GM23338 (cell line): ENCODE measurements at regions not wholly inside any gene's neighbourhood (a gene's known extent, or its start where the extent isn't known, plus 50 kb on each side); places are given as distances from the start of the nearest gene placed in this dataset.

Experiments used
- ATAC-seq: fragments of 200-7000 bp; cut with Tn5 transposase; 3 replicates; pipeline ENCODE4 v1.9.1; 2020
- DNase-seq: peaks from one replicate; pipeline ENCODE4 v3.0.0-alpha.2; 2015; ENCODE audit warnings: low spot score
- H2AFZ ChIP-seq: fragments of 200-600 bp; sonication (generic); 2 replicates; pipeline ENCODE4 v1.8.0; 2016; ENCODE audit warnings: antibody characterized with exemption, mild to moderate bottlenecking, moderate library complexity
- H3F3A ChIP-seq: fragments of 200-600 bp; sonication (generic); replicated peaks from 2 replicates; pipeline ENCODE4 v1.8.0; 2017; ENCODE audit warnings: antibody characterized with exemption, mixed run types, low read depth
- H3K27ac ChIP-seq: fragments of 200-600 bp; sonication (generic); 2 replicates; pipeline ENCODE4 v1.6.1; 2016; ENCODE audit warnings: low read depth
- H3K27me3 ChIP-seq: fragments of 200-600 bp; sonication (generic); 2 replicates; pipeline ENCODE4 v1.8.0; 2016; ENCODE audit warnings: mild to moderate bottlenecking, mixed run types, moderate library complexity; ENCODE audit not compliant: insufficient read depth
- H3K36me3 ChIP-seq: fragments of 200-600 bp; sonication (generic); 2 replicates; pipeline ENCODE4 v1.8.0; 2016; ENCODE audit warnings: mild to moderate bottlenecking; ENCODE audit not compliant: insufficient read depth
- H3K4me1 ChIP-seq: fragments of 200-600 bp; sonication (generic); 2 replicates; pipeline ENCODE4 v1.8.0; 2016; ENCODE audit warnings: mild to moderate bottlenecking, moderate library complexity; ENCODE audit not compliant: insufficient read depth
- H3K4me2 ChIP-seq: fragments of 200-600 bp; sonication (generic); 2 replicates; pipeline ENCODE4 v1.7.1; 2017; ENCODE audit warnings: mixed run types
- H3K4me3 ChIP-seq: fragments of 200-600 bp; sonication (generic); 2 replicates; pipeline ENCODE4 v1.6.1; 2016; ENCODE audit warnings: mixed run types
- H3K79me2 ChIP-seq: fragments of 200-600 bp; sonication (generic); replicated peaks from 2 replicates; pipeline ENCODE4 v1.8.0; 2017; ENCODE audit warnings: mild to moderate bottlenecking; ENCODE audit not compliant: insufficient read depth
- H3K9me2 ChIP-seq: fragments of 200-600 bp; sonication (generic); 2 replicates; pipeline ENCODE4 v1.8.0; 2017; ENCODE audit not compliant: insufficient read depth
- H4K20me1 ChIP-seq: fragments of 200-600 bp; sonication (generic); replicated peaks from 2 replicates; pipeline ENCODE4 v1.8.0; 2017; ENCODE audit warnings: mild to moderate bottlenecking; ENCODE audit not compliant: insufficient read depth
- H3K27ac Mint-ChIP-seq: 2 replicates; pipeline ENCODE4 v1.8.0; 2020; ENCODE audit warnings: inconsistent platforms, mild to moderate bottlenecking, moderate library complexity, mixed read lengths
- H3K27me3 Mint-ChIP-seq: 3 replicates; pipeline ENCODE4 v1.8.0; 2022; ENCODE audit warnings: low read depth, mild to moderate bottlenecking, moderate library complexity, mixed read lengths, inconsistent platforms; ENCODE audit not compliant: insufficient read depth, poor library complexity
- H3K36me3 Mint-ChIP-seq: 3 replicates; pipeline ENCODE4 v1.8.0; 2021; ENCODE audit warnings: low read depth, mild to moderate bottlenecking, inconsistent platforms, moderate library complexity, mixed read lengths
- H3K4me1 Mint-ChIP-seq: 3 replicates; pipeline ENCODE4 v1.8.0; 2020; ENCODE audit warnings: mild to moderate bottlenecking, inconsistent platforms, mixed read lengths
- H3K4me3 Mint-ChIP-seq: 3 replicates; pipeline ENCODE4 v1.8.0; 2021; ENCODE audit warnings: moderate library complexity, mild to moderate bottlenecking, inconsistent platforms, mixed read lengths
- H3K9me3 Mint-ChIP-seq: 3 replicates; pipeline ENCODE4 v1.8.0; 2020; ENCODE audit warnings: moderate library complexity, mild to moderate bottlenecking, inconsistent platforms, mixed read lengths
- CREB1 ChIP-seq: fragments of 250-450 bp; sonication (Bioruptor Pico); IDR thresholded peaks from 2 replicates; pipeline ENCODE4 v1.5.0; 2020; ENCODE audit warnings: low read depth, mild to moderate bottlenecking, moderate library complexity
- CTCF ChIP-seq, 2 experiments: fragments of 200-600 bp in 1 of 2; sonication (generic) in 1 of 2; conservative IDR thresholded peaks; 2 replicates each; pipeline versions ENCODE4 v1.5.1 to v1.6.1; 2016 to 2017; ENCODE audit warnings: antibody characterized with exemption in 2 of 2, low read depth in 2 of 2, mild to moderate bottlenecking in 2 of 2, moderate library complexity in 1 of 2
- ETS1 ChIP-seq: IDR thresholded peaks from 2 replicates; pipeline ENCODE4 v1.6.1; 2016; ENCODE audit warnings: antibody characterized with exemption
- EZH2 ChIP-seq: fragments of 200-600 bp; sonication (generic); IDR thresholded peaks from one replicate; pipeline ENCODE4 v1.8.0; 2017; ENCODE audit warnings: antibody characterized with exemption, mild to moderate bottlenecking, low read depth; ENCODE audit not compliant: unreplicated experiment
- EZH2phosphoT487 ChIP-seq: fragments of 200-600 bp; sonication (generic); IDR thresholded peaks from one replicate; pipeline ENCODE4 v1.8.1; 2018; ENCODE audit warnings: antibody characterized with exemption; ENCODE audit not compliant: unreplicated experiment
- JUNB ChIP-seq: IDR thresholded peaks from one replicate; pipeline ENCODE4 v1.6.1; 2016; ENCODE audit warnings: antibody characterized with exemption; ENCODE audit not compliant: unreplicated experiment
- NANOG ChIP-seq: IDR thresholded peaks from 2 replicates; pipeline ENCODE4 v1.6.1; 2016; ENCODE audit warnings: antibody characterized with exemption, borderline replicate concordance
- POLR2AphosphoS5 ChIP-seq: IDR thresholded peaks from 2 replicates; pipeline ENCODE4 v1.6.1; 2016; ENCODE audit warnings: antibody characterized with exemption, low read depth
- REST ChIP-seq: IDR thresholded peaks from one replicate; pipeline ENCODE4 v1.6.1; 2018; ENCODE audit warnings: antibody characterized with exemption; ENCODE audit not compliant: unreplicated experiment
- STAT1 ChIP-seq: IDR thresholded peaks from one replicate; pipeline ENCODE4 v1.6.1; 2016; ENCODE audit warnings: antibody characterized with exemption; ENCODE audit not compliant: unreplicated experiment
- ZNF114 ChIP-seq: fragments of 250-450 bp; sonication (Bioruptor Pico); IDR thresholded peaks from 2 replicates; pipeline ENCODE4 v1.5.0; 2020; ENCODE audit warnings: mild to moderate bottlenecking, moderate library complexity
- ZNF331 ChIP-seq: fragments of 250-450 bp; sonication (Bioruptor Pico); IDR thresholded peaks from 2 replicates; pipeline ENCODE4 v1.5.0; 2020; ENCODE audit warnings: low read depth, mild to moderate bottlenecking, moderate library complexity
- ZNF462 ChIP-seq: fragments of 250-450 bp; sonication (Bioruptor Pico); IDR thresholded peaks from 2 replicates; pipeline ENCODE4 v1.5.0; 2020; ENCODE audit warnings: mild to moderate bottlenecking, moderate library complexity

GRCh38 chr5:155982354-155982753 lies 344.6 kb upstream of the SGCD start:
- Mint-ChIP-seq H3K4me3 (no peak overlapping the region), H3K27me3 (no peaks in the 10 kb centered on the region), H3K27ac (no peak overlapping the region), H3K9me3 (no peaks in the 10 kb centered on the region), H3K36me3 (no peaks in the 10 kb centered on the region), H3K4me1 (peaks cover 3% of the 10 kb centered on the region; the same call in 1 of the 3 replicates)
- no peaks in the 10 kb centered on the region for H3F3A ChIP-seq
- no peak overlapping the region for H3K4me3 ChIP-seq
- no peak for TF ChIP-seq STAT1
- no peak for TF ChIP-seq NANOG
- TF ChIP-seq ZNF331 (CRISPR knock-in tag) = no peak
- no peak for TF ChIP-seq POLR2AphosphoS5
- no peak for TF ChIP-seq EZH2
- no peak for TF ChIP-seq ZNF114 (CRISPR knock-in tag)
- TF ChIP-seq CREB1 (CRISPR knock-in tag) = no peak
- TF ChIP-seq REST = no peak
- no peak for TF ChIP-seq ZNF462 (CRISPR knock-in tag)
- TF ChIP-seq EZH2phosphoT487 = no peak
- no peak for TF ChIP-seq ETS1
- TF ChIP-seq CTCF (conservative IDR thresholded peaks at IDR 0.05; ENCODE audit: low read depth in 2 of 2) = no peak
- TF ChIP-seq JUNB = no peak
- no peak overlapping the region for H2AFZ ChIP-seq
- DNase-seq = no peak
- H3K4me2 ChIP-seq = no peak overlapping the region
- H3K4me1 ChIP-seq = peaks cover 2% of the 10 kb centered on the region; the same call in 1 of the 2 replicates
- H3K79me2 ChIP-seq = no peaks in the 10 kb centered on the region
- ATAC-seq = no peak
- no peaks in the 10 kb centered on the region for H3K36me3 ChIP-seq
- no peaks in the 10 kb centered on the region for H3K27me3 ChIP-seq
- H4K20me1 ChIP-seq = no peaks in the 10 kb centered on the region
- peaks cover 22% of the 10 kb centered on the region; the same call in 1 of the 2 replicates for H3K9me2 ChIP-seq
- H3K27ac ChIP-seq = no peak overlapping the region
